Neural cell (in vitro differentiated cells): ENCODE measurements at regions not wholly inside any gene's neighbourhood (a gene's known extent, or its start where the extent isn't known, plus 50 kb on each side); places are given as distances from the start of the nearest gene placed in this dataset.

Experiments used
- H2AFZ ChIP-seq: fragments of 200-600, 300-800 bp; sonication (generic), shearing (Covaris generic); 2 replicates; pipeline ENCODE4 v1.6.0; 2014; ENCODE audit warnings: low read depth, mild to moderate bottlenecking, antibody characterized with exemption, low read length, moderate library complexity
- H3F3A ChIP-seq: fragments of 200-600 bp; shearing (Covaris generic); 2 replicates; pipeline ENCODE4 v1.6.1; 2016; ENCODE audit warnings: mild to moderate bottlenecking, moderate library complexity, mixed read lengths, antibody characterized with exemption, low read length; ENCODE audit not compliant: insufficient read depth, poor library complexity, severe bottlenecking
- H3K27ac ChIP-seq: fragments of 200-600, 300-800 bp; sonication (generic), shearing (Covaris generic); 2 replicates; pipeline ENCODE4 v1.5.1; 2014; ENCODE audit warnings: mild to moderate bottlenecking, low read length, moderate library complexity
- H3K27me3 ChIP-seq: fragments of 300-800, 200-600 bp; sonication (generic), shearing (Covaris generic); 2 replicates; pipeline ENCODE4 v1.6.0; 2014; ENCODE audit warnings: mild to moderate bottlenecking, low read depth, low read length, moderate library complexity; ENCODE audit not compliant: insufficient read depth
- H3K36me3 ChIP-seq: fragments of 300-800, 200-600 bp; sonication (generic), shearing (Covaris generic); 2 replicates; pipeline ENCODE4 v1.5.1; 2014; ENCODE audit warnings: mild to moderate bottlenecking, antibody characterized with exemption, low read length, moderate library complexity; ENCODE audit not compliant: insufficient read depth
- H3K4me2 ChIP-seq: fragments of 300-800, 200-600 bp; sonication (generic), shearing (Covaris generic); 2 replicates; pipeline ENCODE4 v1.6.0; 2014; ENCODE audit warnings: mild to moderate bottlenecking, low read length
- H3K4me3 ChIP-seq: fragments of 300-800, 200-600 bp; sonication (generic), shearing (Covaris generic); 2 replicates; pipeline ENCODE4 v1.5.1; 2014; ENCODE audit warnings: mild to moderate bottlenecking, low read length, moderate library complexity
- H3K79me2 ChIP-seq: fragments of 200-600 bp; shearing (Covaris generic); replicated peaks from 2 replicates; pipeline ENCODE4 v1.6.0; 2014; ENCODE audit warnings: mild to moderate bottlenecking, low read length, moderate library complexity; ENCODE audit not compliant: insufficient read depth
- H3K9ac ChIP-seq: fragments of 300-800, 200-600 bp; sonication (generic), shearing (Covaris generic); 2 replicates; pipeline ENCODE4 v1.6.1; 2016; ENCODE audit warnings: mild to moderate bottlenecking, low read length, mixed read lengths
- H3K9me2 ChIP-seq: fragments of 200-600 bp; shearing (Covaris generic); 2 replicates; pipeline ENCODE4 v1.6.1; 2016; ENCODE audit warnings: mild to moderate bottlenecking, low read length, mixed read lengths; ENCODE audit not compliant: insufficient read depth
- H3K9me3 ChIP-seq: fragments of 200-600, 300-800 bp; sonication (generic), shearing (Covaris generic); 2 replicates; pipeline ENCODE4 v1.6.1; 2016; ENCODE audit warnings: mild to moderate bottlenecking, mixed run types, low read length, moderate library complexity, mixed read lengths
- H4K20me1 ChIP-seq: fragments of 200-600 bp; shearing (Covaris generic); 2 replicates; pipeline ENCODE4 v1.6.1; 2016; ENCODE audit warnings: mild to moderate bottlenecking, mixed run types; ENCODE audit not compliant: insufficient read depth
- CTCF ChIP-seq: fragments of 450-650 bp; IDR thresholded peaks from 2 replicates; pipeline ENCODE4 v1.5.1; 2014; ENCODE audit warnings: antibody characterized with exemption, mild to moderate bottlenecking, moderate library complexity; ENCODE audit not compliant: poor library complexity, severe bottlenecking
- EP300 ChIP-seq: fragments of 450-650 bp; conservative IDR thresholded peaks from 2 replicates; pipeline ENCODE4 v1.6.1; 2014; ENCODE audit warnings: antibody characterized with exemption, mild to moderate bottlenecking, moderate library complexity; ENCODE audit not compliant: poor library complexity, severe bottlenecking
- EZH2 ChIP-seq: fragments of 200-600, 300-800 bp; shearing (Covaris generic), sonication (generic); IDR thresholded peaks from 2 replicates; pipeline ENCODE4 v1.6.1; 2014; ENCODE audit warnings: antibody characterized with exemption, low read length, borderline replicate concordance, mild to moderate bottlenecking; ENCODE audit not compliant: insufficient read depth, poor library complexity, severe bottlenecking
- MXI1 ChIP-seq: fragments of 450-650 bp; conservative IDR thresholded peaks from 2 replicates; pipeline ENCODE4 v1.6.1; 2014; ENCODE audit warnings: antibody characterized with exemption, mild to moderate bottlenecking; ENCODE audit not compliant: poor library complexity, severe bottlenecking
- POLR2AphosphoS5 ChIP-seq: IDR thresholded peaks from 2 replicates; pipeline ENCODE4 v1.6.1; 2012
- RAD21 ChIP-seq: fragments of 450-650 bp; conservative IDR thresholded peaks from 2 replicates; pipeline ENCODE4 v1.6.1; 2014; ENCODE audit warnings: antibody characterized with exemption, mild to moderate bottlenecking, moderate library complexity
- SMC3 ChIP-seq: fragments of 450-650 bp; conservative IDR thresholded peaks from 2 replicates; pipeline ENCODE4 v1.6.1; 2014; ENCODE audit warnings: antibody characterized with exemption, mild to moderate bottlenecking, moderate library complexity; ENCODE audit not compliant: poor library complexity
- TAF1 ChIP-seq: IDR thresholded peaks from 2 replicates; pipeline ENCODE4 v1.6.1; 2012; ENCODE audit warnings: low read depth
- TF ChIP-seq, protein P1 (sequence below): IDR thresholded peaks from 2 replicates; pipeline ENCODE4 v1.6.1; 2012; ENCODE audit warnings: borderline replicate concordance

DNA sequence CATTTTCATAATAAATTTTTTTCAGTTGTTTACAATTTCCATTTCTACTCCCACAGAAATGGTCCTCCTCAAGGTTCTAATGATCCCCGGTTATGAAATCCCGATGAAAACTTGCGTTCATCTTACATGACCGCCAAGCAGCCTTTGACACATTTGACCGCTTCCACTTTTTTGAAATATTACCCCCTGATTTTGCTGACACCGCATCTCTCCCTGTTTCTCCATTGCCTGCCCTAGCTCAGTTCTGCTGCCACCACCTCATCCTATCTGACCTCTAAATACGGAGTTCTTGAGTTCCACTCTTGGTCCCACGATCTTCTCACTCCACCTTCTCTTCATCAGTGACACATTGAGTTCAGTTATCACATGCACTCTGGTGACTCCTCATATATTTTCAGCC, 74.1 kb downstream of the SLC35B3 start:
- H3K9me2 ChIP-seq = no peaks in the 10 kb centered on the region
- no peak overlapping the region for H2AFZ ChIP-seq
- no peaks in the 10 kb centered on the region for H3K79me2 ChIP-seq
- no peaks in the 10 kb centered on the region for H3K27me3 ChIP-seq
- H4K20me1 ChIP-seq = no peaks in the 10 kb centered on the region
- H3K27ac ChIP-seq = no peak overlapping the region
- H3K9ac ChIP-seq = no peak overlapping the region
- H3K9me3 ChIP-seq = no peaks in the 10 kb centered on the region
- H3F3A ChIP-seq = no peaks in the 10 kb centered on the region
- H3K4me3 ChIP-seq = no peak overlapping the region
- H3K4me2 ChIP-seq = no peak overlapping the region
- no peaks in the 10 kb centered on the region for H3K36me3 ChIP-seq
- TF ChIP-seq MXI1 = no peak
- no peak for TF ChIP-seq POLR2AphosphoS5
- TF ChIP-seq, protein P1, sequence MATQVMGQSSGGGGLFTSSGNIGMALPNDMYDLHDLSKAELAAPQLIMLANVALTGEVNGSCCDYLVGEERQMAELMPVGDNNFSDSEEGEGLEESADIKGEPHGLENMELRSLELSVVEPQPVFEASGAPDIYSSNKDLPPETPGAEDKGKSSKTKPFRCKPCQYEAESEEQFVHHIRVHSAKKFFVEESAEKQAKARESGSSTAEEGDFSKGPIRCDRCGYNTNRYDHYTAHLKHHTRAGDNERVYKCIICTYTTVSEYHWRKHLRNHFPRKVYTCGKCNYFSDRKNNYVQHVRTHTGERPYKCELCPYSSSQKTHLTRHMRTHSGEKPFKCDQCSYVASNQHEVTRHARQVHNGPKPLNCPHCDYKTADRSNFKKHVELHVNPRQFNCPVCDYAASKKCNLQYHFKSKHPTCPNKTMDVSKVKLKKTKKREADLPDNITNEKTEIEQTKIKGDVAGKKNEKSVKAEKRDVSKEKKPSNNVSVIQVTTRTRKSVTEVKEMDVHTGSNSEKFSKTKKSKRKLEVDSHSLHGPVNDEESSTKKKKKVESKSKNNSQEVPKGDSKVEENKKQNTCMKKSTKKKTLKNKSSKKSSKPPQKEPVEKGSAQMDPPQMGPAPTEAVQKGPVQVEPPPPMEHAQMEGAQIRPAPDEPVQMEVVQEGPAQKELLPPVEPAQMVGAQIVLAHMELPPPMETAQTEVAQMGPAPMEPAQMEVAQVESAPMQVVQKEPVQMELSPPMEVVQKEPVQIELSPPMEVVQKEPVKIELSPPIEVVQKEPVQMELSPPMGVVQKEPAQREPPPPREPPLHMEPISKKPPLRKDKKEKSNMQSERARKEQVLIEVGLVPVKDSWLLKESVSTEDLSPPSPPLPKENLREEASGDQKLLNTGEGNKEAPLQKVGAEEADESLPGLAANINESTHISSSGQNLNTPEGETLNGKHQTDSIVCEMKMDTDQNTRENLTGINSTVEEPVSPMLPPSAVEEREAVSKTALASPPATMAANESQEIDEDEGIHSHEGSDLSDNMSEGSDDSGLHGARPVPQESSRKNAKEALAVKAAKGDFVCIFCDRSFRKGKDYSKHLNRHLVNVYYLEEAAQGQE = no peak
- no peak for TF ChIP-seq EZH2
- TF ChIP-seq TAF1 = no peak
- TF ChIP-seq CTCF = no peak
- TF ChIP-seq EP300 = no peak
- no peak for TF ChIP-seq RAD21
- TF ChIP-seq SMC3 = no peak

DNA sequence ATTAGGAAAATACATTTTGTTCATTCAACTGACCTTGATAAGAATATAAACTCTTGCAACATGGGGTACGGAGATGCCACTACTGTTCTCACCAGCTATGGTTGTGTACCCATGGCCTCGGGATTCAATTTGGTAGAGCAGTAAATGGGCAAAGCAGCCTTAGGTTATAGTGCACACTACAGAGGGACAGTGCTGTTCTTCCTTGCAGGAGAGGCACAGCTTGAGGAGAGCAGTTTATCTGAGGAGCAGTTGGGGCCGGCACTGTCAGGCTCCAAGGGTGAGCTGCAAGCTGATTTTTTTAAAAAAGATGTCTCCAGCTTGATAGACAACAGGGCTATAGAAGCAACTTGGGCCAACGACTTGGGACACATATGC, 82.4 kb downstream of the SLC35B3 start:
- Histone ChIP-seq H3K9me2 (no peaks in the 10 kb centered on the region), H4K20me1 (no peaks in the 10 kb centered on the region), H3K36me3 (no peaks in the 10 kb centered on the region), H3F3A (no peaks in the 10 kb centered on the region), H3K4me3 (no peak overlapping the region), H3K4me2 (no peak overlapping the region), H3K27me3 (no peaks in the 10 kb centered on the region), H2AFZ (no peak overlapping the region), H3K9me3 (no peaks in the 10 kb centered on the region), H3K9ac (no peak overlapping the region), H3K27ac (no peak overlapping the region), H3K79me2 (no peaks in the 10 kb centered on the region)
- TF ChIP-seq CTCF (no peak), TAF1 (no peak), MXI1 (no peak), EP300 (no peak), RAD21 (no peak), EZH2 (no peak), POLR2AphosphoS5 (no peak), SMC3 (no peak)
- TF ChIP-seq, protein P1 = no peak
